ENCODE measurements at regions not wholly inside any gene's neighbourhood (a gene's known extent, or its start where the extent isn't known, plus 50 kb on each side); places are given as distances from the start of the nearest gene placed in this dataset.

GRCh38 chr2:185463481-185463880 lies 275.1 kb upstream of the FSIP2 start:
- TF ChIP-seq BACH2 (CRISPR knock-in tag; IDR thresholded peaks at IDR 0.05; ENCODE audit: borderline replicate concordance) (no peak), ZFP30 (CRISPR knock-in tag; IDR thresholded peaks at IDR 0.05) (no peak), ZNF8 (CRISPR knock-in tag; IDR thresholded peaks at IDR 0.05) (no peak), SNAI2 (CRISPR knock-in tag; IDR thresholded peaks at IDR 0.05) (no peak), ISL1 (CRISPR knock-in tag; IDR thresholded peaks at IDR 0.05) (no peak), CSDC2 (CRISPR knock-in tag; IDR thresholded peaks at IDR 0.05) (no peak), ZC3H10 (CRISPR knock-in tag; IDR thresholded peaks at IDR 0.05) (no peak), OSR1 (CRISPR knock-in tag; IDR thresholded peaks at IDR 0.05) (no peak), TCF4 (CRISPR knock-in tag; IDR thresholded peaks at IDR 0.05; ENCODE audit: borderline replicate concordance) (no peak), TOX (CRISPR knock-in tag; IDR thresholded peaks at IDR 0.05; ENCODE audit: borderline replicate concordance) (no peak), RARB (CRISPR knock-in tag; IDR thresholded peaks at IDR 0.05) (no peak), ZNF70 (CRISPR knock-in tag; IDR thresholded peaks at IDR 0.05) (no peak), ZFP3 (CRISPR knock-in tag; IDR thresholded peaks at IDR 0.05) (no peak), PPARA (CRISPR knock-in tag; IDR thresholded peaks at IDR 0.05; ENCODE audit: borderline replicate concordance) (no peak)
- TF ChIP-seq, protein P1, sequence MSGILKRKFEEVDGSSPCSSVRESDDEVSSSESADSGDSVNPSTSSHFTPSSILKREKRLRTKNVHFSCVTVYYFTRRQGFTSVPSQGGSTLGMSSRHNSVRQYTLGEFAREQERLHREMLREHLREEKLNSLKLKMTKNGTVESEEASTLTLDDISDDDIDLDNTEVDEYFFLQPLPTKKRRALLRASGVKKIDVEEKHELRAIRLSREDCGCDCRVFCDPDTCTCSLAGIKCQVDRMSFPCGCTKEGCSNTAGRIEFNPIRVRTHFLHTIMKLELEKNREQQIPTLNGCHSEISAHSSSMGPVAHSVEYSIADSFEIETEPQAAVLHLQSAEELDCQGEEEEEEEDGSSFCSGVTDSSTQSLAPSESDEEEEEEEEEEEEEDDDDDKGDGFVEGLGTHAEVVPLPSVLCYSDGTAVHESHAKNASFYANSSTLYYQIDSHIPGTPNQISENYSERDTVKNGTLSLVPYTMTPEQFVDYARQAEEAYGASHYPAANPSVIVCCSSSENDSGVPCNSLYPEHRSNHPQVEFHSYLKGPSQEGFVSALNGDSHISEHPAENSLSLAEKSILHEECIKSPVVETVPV (CRISPR knock-in tag; IDR thresholded peaks at IDR 0.05) = no peak
- no peak for ATAC-seq

DNA sequence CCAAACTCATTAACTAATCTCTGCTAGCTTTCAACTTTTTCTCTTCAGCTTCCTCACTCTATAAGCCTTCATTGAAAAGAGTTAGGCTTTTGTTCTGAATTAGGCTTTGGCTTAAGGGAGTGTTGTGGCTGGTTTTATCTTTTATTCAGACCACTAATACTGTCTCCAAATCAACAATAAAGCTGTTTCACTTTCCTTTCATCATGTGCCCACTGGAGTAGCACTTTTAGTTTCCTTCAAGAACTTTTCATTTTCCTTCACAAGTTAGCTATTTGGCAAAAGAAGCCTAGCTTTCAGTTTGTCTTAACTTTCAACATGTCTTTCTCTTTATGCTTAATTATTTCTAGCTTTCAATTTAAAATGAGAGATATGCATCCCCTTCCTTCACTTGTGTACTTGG lies 271.7 kb upstream of the FSIP2 start:
- ATAC-seq = no peak
- no peak for TF ChIP-seq ZFP30 (CRISPR knock-in tag; IDR thresholded peaks at IDR 0.05)
- no peak for TF ChIP-seq SNAI2 (CRISPR knock-in tag; IDR thresholded peaks at IDR 0.05)
- no peak for TF ChIP-seq BACH2 (CRISPR knock-in tag; IDR thresholded peaks at IDR 0.05; ENCODE audit: borderline replicate concordance)
- TF ChIP-seq TCF4 (CRISPR knock-in tag; IDR thresholded peaks at IDR 0.05; ENCODE audit: borderline replicate concordance) = no peak
- no peak for TF ChIP-seq TSHZ2 (CRISPR knock-in tag; IDR thresholded peaks at IDR 0.05)
- no peak for TF ChIP-seq ISL1 (CRISPR knock-in tag; IDR thresholded peaks at IDR 0.05)
- TF ChIP-seq CREB5 (CRISPR knock-in tag; IDR thresholded peaks at IDR 0.05; ENCODE audit: low read depth) = no peak
- TF ChIP-seq ZNF70 (CRISPR knock-in tag; IDR thresholded peaks at IDR 0.05) = no peak
- TF ChIP-seq ARNTL (CRISPR knock-in tag; IDR thresholded peaks at IDR 0.05; ENCODE audit: borderline replicate concordance, low read depth) = no peak

GRCh38 chr2:185471441-185471840 lies 267.2 kb upstream of the FSIP2 start:
- TF ChIP-seq ZC3H10 (CRISPR knock-in tag; IDR thresholded peaks at IDR 0.05) = no peak
- TF ChIP-seq ESRRG (CRISPR knock-in tag; IDR thresholded peaks at IDR 0.05) = no peak
- no peak for TF ChIP-seq SNAI2 (CRISPR knock-in tag; IDR thresholded peaks at IDR 0.05)
- TF ChIP-seq ZFP30 (CRISPR knock-in tag; IDR thresholded peaks at IDR 0.05) = no peak
- TF ChIP-seq POU6F1 (CRISPR knock-in tag; IDR thresholded peaks at IDR 0.05; ENCODE audit: borderline replicate concordance, low read depth) = no peak
- no peak for TF ChIP-seq TOX (CRISPR knock-in tag; IDR thresholded peaks at IDR 0.05; ENCODE audit: borderline replicate concordance)
- TF ChIP-seq ZNF8 (CRISPR knock-in tag; IDR thresholded peaks at IDR 0.05) = no peak
- TF ChIP-seq OSR1 (CRISPR knock-in tag; IDR thresholded peaks at IDR 0.05) = no peak
- no peak for TF ChIP-seq RARB (CRISPR knock-in tag; IDR thresholded peaks at IDR 0.05)
- no peak for TF ChIP-seq PATZ1 (CRISPR knock-in tag; IDR thresholded peaks at IDR 0.05; ENCODE audit: borderline replicate concordance)
- no peak for TF ChIP-seq BACH2 (CRISPR knock-in tag; IDR thresholded peaks at IDR 0.05; ENCODE audit: borderline replicate concordance)
- TF ChIP-seq ZFP3 (CRISPR knock-in tag; IDR thresholded peaks at IDR 0.05) = no peak
- no peak for TF ChIP-seq GLIS3 (CRISPR knock-in tag; IDR thresholded peaks at IDR 0.05)
- no peak for TF ChIP-seq PPARA (CRISPR knock-in tag; IDR thresholded peaks at IDR 0.05; ENCODE audit: borderline replicate concordance)

More at GRCh38 chr2:185471441-185471840, 267.2 kb upstream of the FSIP2 start:
- ATAC-seq = no peak

All from SK-N-SH treated with all-trans-retinoic acid at 6 μM for 48 hours (cell line).